GM12864 (cell line): ENCODE measurements at regions not wholly inside any gene's neighbourhood (a gene's known extent, or its start where the extent isn't known, plus 50 kb on each side); places are given as distances from the start of the nearest gene placed in this dataset.

ENCODE experiments used
- DNase-seq: peaks from one replicate; pipeline ENCODE4 v3.0.0-alpha.2; 2011; ENCODE audit warnings: low read depth
- H3K4me3 ChIP-seq: 2 replicates; pipeline ENCODE4 v1.5.1; 2011; ENCODE audit warnings: mild to moderate bottlenecking, low read depth, low read length, control low read depth
- TF ChIP-seq, protein P1 (sequence below): IDR thresholded peaks from 2 replicates; pipeline ENCODE4 v1.5.1; 2011; ENCODE audit warnings: low read depth, mild to moderate bottlenecking, moderate library complexity, low read length, control low read depth, inconsistent platforms; ENCODE audit errors: missing control alignments

DNA sequence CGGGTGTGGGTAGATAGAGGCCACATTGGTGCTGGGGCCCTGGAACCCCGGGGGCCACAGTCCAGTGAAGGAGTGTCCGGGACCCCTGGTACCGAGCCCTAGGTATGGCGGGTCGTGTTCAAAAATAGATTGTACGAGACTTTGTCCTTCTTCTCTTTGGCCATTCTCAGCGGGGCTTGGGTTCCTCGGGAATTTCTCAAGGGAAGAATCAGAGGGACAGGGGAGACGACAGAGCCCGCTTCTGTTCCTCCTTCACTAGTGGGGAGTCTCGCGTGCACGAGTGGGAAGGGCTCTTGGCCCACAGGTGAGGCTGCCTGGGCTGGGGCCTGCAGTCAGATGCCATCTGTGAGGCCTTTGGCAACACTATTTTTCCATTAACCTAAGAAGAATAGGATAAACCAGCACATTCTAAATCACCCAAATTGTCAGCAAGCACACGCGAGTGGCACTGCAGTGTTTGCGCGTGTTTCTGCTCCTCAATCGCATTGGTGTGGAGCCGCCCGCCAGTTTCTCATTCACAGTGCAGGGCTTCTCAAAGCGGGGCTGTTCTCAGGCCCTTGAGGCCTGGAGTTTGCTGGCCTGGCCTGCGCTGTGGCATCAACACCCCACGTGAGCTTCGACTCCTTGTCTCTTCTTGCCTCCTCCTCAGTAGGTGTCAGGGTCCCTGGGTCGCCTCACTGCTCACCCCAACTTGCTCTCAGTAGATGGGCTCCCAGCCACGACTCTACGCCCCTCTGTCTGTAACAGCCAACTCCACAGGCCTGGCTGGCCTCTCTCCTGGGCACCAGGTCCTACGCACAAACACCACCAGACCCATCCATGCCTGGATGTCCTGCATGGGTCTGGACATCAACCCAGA is 187.6 kb upstream of the SHH start:
- no peak for DNase-seq
- TF ChIP-seq, protein P1, sequence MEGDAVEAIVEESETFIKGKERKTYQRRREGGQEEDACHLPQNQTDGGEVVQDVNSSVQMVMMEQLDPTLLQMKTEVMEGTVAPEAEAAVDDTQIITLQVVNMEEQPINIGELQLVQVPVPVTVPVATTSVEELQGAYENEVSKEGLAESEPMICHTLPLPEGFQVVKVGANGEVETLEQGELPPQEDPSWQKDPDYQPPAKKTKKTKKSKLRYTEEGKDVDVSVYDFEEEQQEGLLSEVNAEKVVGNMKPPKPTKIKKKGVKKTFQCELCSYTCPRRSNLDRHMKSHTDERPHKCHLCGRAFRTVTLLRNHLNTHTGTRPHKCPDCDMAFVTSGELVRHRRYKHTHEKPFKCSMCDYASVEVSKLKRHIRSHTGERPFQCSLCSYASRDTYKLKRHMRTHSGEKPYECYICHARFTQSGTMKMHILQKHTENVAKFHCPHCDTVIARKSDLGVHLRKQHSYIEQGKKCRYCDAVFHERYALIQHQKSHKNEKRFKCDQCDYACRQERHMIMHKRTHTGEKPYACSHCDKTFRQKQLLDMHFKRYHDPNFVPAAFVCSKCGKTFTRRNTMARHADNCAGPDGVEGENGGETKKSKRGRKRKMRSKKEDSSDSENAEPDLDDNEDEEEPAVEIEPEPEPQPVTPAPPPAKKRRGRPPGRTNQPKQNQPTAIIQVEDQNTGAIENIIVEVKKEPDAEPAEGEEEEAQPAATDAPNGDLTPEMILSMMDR, result no peak

DNA sequence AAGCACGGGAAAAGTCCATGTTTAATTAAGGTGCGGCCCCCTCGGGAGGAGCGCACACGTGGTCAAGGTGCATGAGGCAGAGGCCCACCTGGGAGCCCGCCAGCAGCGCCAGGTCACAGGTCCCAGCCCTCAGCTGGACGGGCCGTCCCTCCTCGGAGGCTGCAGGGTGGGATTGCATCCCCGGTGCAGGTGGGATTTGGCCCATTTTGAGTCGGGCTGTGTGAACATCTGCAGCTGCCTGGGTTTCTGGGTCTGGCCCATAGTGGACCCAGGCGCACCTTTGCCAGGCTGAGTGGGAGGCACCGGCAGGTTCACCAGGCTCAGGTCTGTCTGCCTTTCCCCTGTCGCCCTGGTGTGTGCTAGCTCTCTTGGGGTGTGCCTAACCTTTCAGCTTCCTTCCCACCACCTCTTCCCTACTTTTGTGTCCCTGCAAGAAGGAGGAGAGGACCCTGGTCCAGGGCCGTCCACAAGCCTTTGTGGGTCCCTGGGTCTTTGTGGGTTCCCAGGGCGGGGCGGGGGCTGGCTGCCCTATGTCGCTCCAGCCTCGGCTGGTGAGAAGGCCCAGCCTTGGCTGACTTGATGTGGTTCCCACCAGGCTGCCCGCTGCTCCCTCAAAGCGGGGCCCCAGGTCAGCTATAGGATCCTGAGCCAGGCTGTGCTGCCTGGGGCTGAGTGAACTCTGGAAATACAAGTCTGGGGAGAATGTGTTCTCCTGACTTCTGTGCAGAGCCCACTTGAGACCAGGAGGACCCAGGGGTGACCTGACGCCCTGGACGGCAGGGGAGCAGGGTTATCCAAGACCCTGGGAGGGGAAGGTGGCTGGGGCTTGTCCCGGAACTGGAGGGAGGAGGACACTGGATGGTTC is 186.7 kb upstream of the SHH start:
- H3K4me3 ChIP-seq, result no peak overlapping the region
- DNase-seq, result no peak
- TF ChIP-seq, protein P1, result no peak

More for the DNA sequence above, 187.6 kb upstream of the SHH start:
- H3K4me3 ChIP-seq, result no peak overlapping the region

DNA sequence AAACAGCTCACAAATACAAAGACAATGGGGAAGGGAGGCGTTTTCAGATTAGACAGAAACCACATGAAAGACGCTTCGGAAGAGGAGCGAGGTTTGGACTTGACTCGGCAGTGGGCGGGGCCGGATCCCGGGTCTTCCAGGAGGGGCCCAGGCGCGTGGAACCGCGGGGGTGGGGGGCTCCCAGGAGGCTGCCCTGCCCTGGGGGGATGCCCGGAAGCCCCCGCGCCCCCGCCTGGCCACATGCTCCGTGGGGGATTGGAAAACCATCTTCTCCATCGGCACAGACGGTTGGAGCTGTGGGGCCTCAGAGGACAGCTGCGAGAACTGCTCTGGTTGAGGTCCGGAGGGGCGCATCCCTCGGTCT is 186.0 kb upstream of the SHH start:
- no peak for DNase-seq
- H3K4me3 ChIP-seq, result no peak overlapping the region
- TF ChIP-seq, protein P1, result no peak

DNA sequence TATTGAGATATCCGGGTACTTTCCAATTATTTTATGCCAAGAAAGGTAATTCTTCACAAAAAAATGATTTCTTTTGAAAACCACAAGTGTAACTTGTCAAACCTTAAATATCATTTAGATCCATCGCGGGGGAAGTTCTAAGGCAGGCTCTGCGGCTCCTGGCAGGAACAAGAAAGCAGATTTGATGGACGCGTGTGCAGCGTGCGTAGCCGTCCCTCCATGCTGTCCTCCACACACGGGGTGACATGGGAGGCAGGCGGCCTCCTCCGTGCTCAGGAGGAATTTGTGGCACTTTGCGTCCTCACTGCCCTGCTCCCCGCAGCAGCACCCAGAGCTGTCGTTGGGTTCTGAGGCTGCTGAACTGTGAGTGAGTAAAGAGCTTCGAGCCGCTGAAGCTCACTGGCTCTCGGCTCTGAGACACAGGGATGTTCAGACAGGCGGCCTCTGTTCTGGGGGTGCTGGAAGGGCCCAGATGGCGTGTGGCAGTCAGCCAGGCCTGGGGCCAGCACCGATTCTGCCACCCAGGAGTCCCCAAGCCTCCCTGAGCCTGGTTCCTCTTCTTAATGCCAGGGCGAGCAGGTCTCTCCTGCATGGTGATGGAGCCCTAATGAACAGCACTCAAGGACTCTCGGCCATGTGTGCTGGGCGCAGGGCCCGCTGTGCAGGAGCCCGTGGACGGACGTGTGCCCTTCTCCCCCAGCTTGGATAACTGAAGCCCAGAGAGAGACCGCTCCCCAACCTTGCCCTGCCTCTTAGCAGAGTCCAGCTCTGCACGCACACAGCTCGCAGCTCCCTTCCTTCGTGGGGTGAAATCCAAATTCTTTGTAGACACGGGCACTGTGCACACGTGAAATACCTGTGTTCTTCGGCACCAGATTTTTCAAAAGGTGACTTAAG is 185.4 kb upstream of the SHH start:
- H3K4me3 ChIP-seq, result no peak overlapping the region
- TF ChIP-seq, protein P1, result no peak
- no peak for DNase-seq

DNA sequence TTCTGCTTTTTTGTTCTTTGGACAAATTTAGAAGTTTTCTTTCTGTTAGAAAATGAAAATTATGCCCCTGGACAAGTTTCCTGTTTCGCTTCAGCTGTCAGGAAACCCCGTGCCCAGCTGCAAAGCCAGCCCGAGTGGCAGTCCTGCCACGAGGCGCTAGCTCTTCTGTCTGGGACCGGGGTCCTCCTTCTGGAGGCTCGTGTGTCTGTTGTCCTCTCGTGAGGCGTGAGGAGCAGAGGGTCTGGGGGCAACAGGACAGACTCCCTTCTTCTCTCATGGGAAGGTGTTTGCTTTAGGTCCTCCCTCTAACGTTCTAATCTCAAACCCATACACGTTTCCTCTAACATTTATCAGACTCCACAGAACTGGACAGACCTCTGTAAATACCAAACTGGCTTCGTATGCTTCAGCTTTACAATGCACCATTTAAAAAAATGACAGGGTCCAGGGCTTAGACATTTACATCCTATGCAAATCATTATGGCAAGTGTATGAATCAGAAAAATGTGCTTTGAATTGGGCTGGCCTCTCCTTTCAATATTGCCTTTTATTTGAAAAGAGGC is 184.5 kb upstream of the SHH start:
- TF ChIP-seq, protein P1, result no peak
- no peak overlapping the region for H3K4me3 ChIP-seq

DNA sequence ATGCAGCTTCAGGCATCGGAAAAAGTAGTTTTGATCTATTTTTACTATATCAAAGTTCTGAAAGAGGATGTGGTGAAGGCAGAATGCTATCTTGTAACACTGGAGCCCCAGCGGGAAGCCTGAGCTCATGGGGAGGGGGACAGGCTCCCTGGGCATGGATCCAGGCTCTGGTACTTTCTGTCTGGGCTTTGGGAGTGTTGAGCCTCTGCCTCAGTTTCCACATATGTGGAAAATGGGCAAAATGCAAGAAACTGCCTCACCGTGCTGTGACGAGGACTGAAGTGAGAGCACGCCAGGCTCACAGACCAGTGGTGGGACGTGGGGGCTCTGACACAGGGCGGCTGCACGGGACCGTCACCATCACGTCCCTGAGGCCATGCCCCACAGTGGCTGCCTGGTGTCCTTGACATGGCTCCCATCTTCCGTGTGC is 182.9 kb upstream of the SHH start:
- H3K4me3 ChIP-seq, result no peak overlapping the region
- TF ChIP-seq, protein P1, result no peak
- no peak for DNase-seq

More for the DNA sequence above, 184.5 kb upstream of the SHH start:
- no peak for DNase-seq
